Vagina (tissue), 2 donors: ENCODE measurements at regions not wholly inside any gene's neighbourhood (a gene's known extent, or its start where the extent isn't known, plus 50 kb on each side); places are given as distances from the start of the nearest gene placed in this dataset.

Experiments used
- DNase-seq, 2 donors: peaks; one replicate each; pipeline ENCODE4 v3.0.0-alpha.2; 2017; ENCODE audit errors: extremely low spot score in 2 of 2
- H3K27ac ChIP-seq: fragments of 200-600 bp; sonication (generic); one replicate; pipeline ENCODE4 v1.5.1; 2019
- H3K27me3 ChIP-seq: fragments of 200-600 bp; sonication (generic); one replicate; pipeline ENCODE4 v1.5.1; 2019
- H3K36me3 ChIP-seq, 2 donors: fragments of 200-600 bp; sonication (generic); one replicate each; pipeline ENCODE4 v1.5.1; 2017 to 2019
- H3K4me1 ChIP-seq: fragments of 200-600 bp; sonication (generic); one replicate; pipeline ENCODE4 v1.5.1; 2019
- H3K4me3 ChIP-seq, 2 donors: fragments of 200-600 bp; sonication (generic); 1 replicate in 1 of 2; 2 replicates in 1 of 2; pipeline ENCODE4 v1.5.1; 2016 to 2019
- H3K9me3 ChIP-seq: fragments of 200-600 bp; sonication (generic); one replicate; pipeline ENCODE4 v1.5.1; 2019
- POLR2A ChIP-seq, 2 donors: fragments of 450-650 bp; IDR thresholded peaks; one replicate each; pipeline ENCODE4 v1.6.1; 2017; ENCODE audit warnings: antibody characterized with exemption in 2 of 2, mild to moderate bottlenecking in 2 of 2, moderate library complexity in 2 of 2
- POLR2AphosphoS5 ChIP-seq, 2 donors: sonication (generic); formaldehyde crosslinking; IDR thresholded peaks; one replicate each; pipeline ENCODE4 v1.9.0; 2017; ENCODE audit warnings: antibody characterized with exemption in 2 of 2, mild to moderate bottlenecking in 2 of 2, low read depth in 1 of 2; ENCODE audit not compliant: insufficient read depth in 1 of 2
- intact Hi-C: fragments of 100-400 bp; cut with DNase I; formaldehyde crosslinking; loops from one replicate; pipeline ENCODE4 v1.15.1; 2023
- TF ChIP-seq, protein P1 (sequence below), 3 experiments: fragments of 450-650 bp in 2 of 3; fragments of 200-600 bp in 1 of 3; sonication (generic) in 1 of 3; IDR thresholded peaks; one replicate each; pipeline ENCODE4 v1.5.1; 2017 to 2019; ENCODE audit warnings: antibody characterized with exemption in 3 of 3, mild to moderate bottlenecking in 2 of 3, moderate library complexity in 2 of 3

- Histone ChIP-seq H3K27ac (no peak overlapping the region), H3K4me3 (no peak overlapping the region), H3K27me3 (no peaks in the 10 kb centered on the region), H3K9me3 (no peaks in the 10 kb centered on the region), H3K4me1 (no peaks in the 10 kb centered on the region), H3K36me3 (no peaks in the 10 kb centered on the region)
- TF ChIP-seq, protein P1, sequence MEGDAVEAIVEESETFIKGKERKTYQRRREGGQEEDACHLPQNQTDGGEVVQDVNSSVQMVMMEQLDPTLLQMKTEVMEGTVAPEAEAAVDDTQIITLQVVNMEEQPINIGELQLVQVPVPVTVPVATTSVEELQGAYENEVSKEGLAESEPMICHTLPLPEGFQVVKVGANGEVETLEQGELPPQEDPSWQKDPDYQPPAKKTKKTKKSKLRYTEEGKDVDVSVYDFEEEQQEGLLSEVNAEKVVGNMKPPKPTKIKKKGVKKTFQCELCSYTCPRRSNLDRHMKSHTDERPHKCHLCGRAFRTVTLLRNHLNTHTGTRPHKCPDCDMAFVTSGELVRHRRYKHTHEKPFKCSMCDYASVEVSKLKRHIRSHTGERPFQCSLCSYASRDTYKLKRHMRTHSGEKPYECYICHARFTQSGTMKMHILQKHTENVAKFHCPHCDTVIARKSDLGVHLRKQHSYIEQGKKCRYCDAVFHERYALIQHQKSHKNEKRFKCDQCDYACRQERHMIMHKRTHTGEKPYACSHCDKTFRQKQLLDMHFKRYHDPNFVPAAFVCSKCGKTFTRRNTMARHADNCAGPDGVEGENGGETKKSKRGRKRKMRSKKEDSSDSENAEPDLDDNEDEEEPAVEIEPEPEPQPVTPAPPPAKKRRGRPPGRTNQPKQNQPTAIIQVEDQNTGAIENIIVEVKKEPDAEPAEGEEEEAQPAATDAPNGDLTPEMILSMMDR (IDR thresholded peaks at IDR 0.05) = no peak
- no peak for TF ChIP-seq POLR2A (IDR thresholded peaks at IDR 0.05)
- no peak for TF ChIP-seq POLR2AphosphoS5 (IDR thresholded peaks at IDR 0.05; ENCODE audit: insufficient read depth in 1 of 2, low read depth in 1 of 2)
- intact Hi-C loops = no loop called here
- no peak for DNase-seq
These were observed 327.6 kb downstream of the RDH14 start for GRCh38 chr2:18232731-18233438.

- intact Hi-C loops = no loop called here
- H3K27me3 ChIP-seq = no peaks in the 10 kb centered on the region
- H3K4me1 ChIP-seq = no peaks in the 10 kb centered on the region
- H3K27ac ChIP-seq = no peak overlapping the region
- no peaks in the 10 kb centered on the region for H3K36me3 ChIP-seq
- no peak for TF ChIP-seq POLR2AphosphoS5 (IDR thresholded peaks at IDR 0.05; ENCODE audit: insufficient read depth in 1 of 2, low read depth in 1 of 2)
- no peak overlapping the region for H3K4me3 ChIP-seq
- H3K9me3 ChIP-seq = no peaks in the 10 kb centered on the region
- DNase-seq = no peak
These were observed 329.8 kb downstream of the RDH14 start for GRCh38 chr2:18230668-18231067.

DNA sequence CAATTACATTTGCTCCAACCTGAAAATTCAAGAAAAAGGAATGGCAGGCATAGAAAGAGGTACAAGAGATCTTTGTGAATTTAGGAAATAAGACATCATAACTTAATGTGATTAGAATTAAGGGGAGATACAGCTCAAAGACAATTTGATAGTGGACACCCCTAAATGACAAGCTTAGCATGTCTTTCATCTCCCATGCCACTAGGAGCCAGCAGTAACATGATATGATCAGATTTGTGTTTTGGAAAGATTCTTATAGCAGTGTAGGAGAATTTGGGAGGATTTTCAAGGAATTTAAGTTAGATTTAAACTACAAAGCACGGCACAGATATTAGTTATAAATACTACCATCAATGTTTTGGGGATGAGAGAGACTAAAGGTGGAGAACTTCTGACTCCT is 340.8 kb downstream of the RDH14 start:
- H3K4me1 ChIP-seq = no peaks in the 10 kb centered on the region
- no peaks in the 10 kb centered on the region for H3K36me3 ChIP-seq
- H3K27ac ChIP-seq = no peak overlapping the region
- intact Hi-C loops = no loop called here
- no peak for DNase-seq
- TF ChIP-seq POLR2AphosphoS5 (IDR thresholded peaks at IDR 0.05; ENCODE audit: insufficient read depth in 1 of 2, low read depth in 1 of 2) (no peak), POLR2A (IDR thresholded peaks at IDR 0.05) (no peak)
- TF ChIP-seq, protein P1 (IDR thresholded peaks at IDR 0.05) = no peak
- H3K27me3 ChIP-seq = no peaks in the 10 kb centered on the region
- no peak overlapping the region for H3K4me3 ChIP-seq
- H3K9me3 ChIP-seq = no peaks in the 10 kb centered on the region

DNA sequence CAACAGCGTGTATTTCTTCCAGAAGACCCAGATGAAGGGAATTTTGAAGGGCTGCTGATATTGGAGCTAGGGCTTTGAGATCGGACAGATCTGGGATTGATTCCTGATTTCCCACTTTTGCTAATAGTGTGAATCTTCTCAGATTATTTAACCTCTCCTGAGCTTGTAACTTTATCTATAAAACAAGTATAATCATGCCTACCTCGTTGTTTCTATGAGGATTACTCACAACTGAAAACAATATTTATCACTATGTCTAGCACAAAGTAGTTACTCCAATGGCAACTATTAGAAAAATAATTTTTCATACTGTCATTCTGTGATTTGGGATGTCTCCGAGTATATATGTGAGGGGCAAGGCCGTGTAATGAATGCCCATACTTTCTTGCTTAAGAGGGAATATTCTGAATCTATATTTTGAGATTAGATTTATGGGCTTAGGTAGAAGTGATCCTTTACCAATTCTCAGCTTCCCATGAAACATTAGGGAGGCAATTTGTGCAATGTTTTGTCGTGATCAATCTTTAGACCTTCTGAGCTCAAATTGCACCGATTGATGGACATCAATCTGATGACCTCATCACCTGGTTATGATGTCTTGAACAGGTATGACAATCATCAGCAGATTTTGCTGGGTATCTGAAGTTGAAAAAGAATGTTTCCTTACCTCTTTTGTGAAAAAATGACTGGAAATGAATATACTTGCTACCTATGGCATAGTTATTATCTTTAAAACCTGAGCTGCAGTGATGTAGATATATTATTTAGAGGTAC is 339.9 kb downstream of the KCNS3 start:
- H3K4me3 ChIP-seq = no peak overlapping the region
- no peak for TF ChIP-seq POLR2AphosphoS5 (IDR thresholded peaks at IDR 0.05; ENCODE audit: insufficient read depth in 1 of 2, low read depth in 1 of 2)
- TF ChIP-seq POLR2A (IDR thresholded peaks at IDR 0.05) = no peak
- TF ChIP-seq, protein P1 (IDR thresholded peaks at IDR 0.05) = no peak
- no peak for DNase-seq
- H3K4me1 ChIP-seq = no peaks in the 10 kb centered on the region
- no peaks in the 10 kb centered on the region for H3K36me3 ChIP-seq
- H3K27me3 ChIP-seq = no peaks in the 10 kb centered on the region
- intact Hi-C loops = no loop called here
- no peak overlapping the region for H3K27ac ChIP-seq
- no peaks in the 10 kb centered on the region for H3K9me3 ChIP-seq

- intact Hi-C loops = no loop called here
- no peaks in the 10 kb centered on the region for H3K36me3 ChIP-seq
- no peak for DNase-seq
- no peaks in the 10 kb centered on the region for H3K4me1 ChIP-seq
- H3K9me3 ChIP-seq = no peaks in the 10 kb centered on the region
- H3K4me3 ChIP-seq = no peak overlapping the region
- H3K27me3 ChIP-seq = no peaks in the 10 kb centered on the region
- H3K27ac ChIP-seq = no peak overlapping the region
- TF ChIP-seq POLR2A (IDR thresholded peaks at IDR 0.05) (no peak), POLR2AphosphoS5 (IDR thresholded peaks at IDR 0.05; ENCODE audit: insufficient read depth in 1 of 2, low read depth in 1 of 2) (no peak)
- TF ChIP-seq, protein P1 (IDR thresholded peaks at IDR 0.05) = no peak
These were observed 336.5 kb downstream of the KCNS3 start for GRCh38 chr2:18214936-18215335.
